H9 (cell line): ENCODE measurements at regions not wholly inside any gene's neighbourhood (a gene's known extent, or its start where the extent isn't known, plus 50 kb on each side); places are given as distances from the start of the nearest gene placed in this dataset.

Experiments
- DNase-seq: peaks from one replicate; pipeline ENCODE4 v3.0.0-alpha.2; 2017
- H2AFZ ChIP-seq: one replicate; pipeline ENCODE4 v1.6.1; 2013; ENCODE audit warnings: mild to moderate bottlenecking, low read length, control low read depth, moderate library complexity
- H2AK5ac ChIP-seq: 2 replicates; pipeline ENCODE4 v1.6.1; 2013; ENCODE audit warnings: low read length, control low read depth, mixed read lengths; ENCODE audit not compliant: insufficient read length
- H2BK120ac ChIP-seq: one replicate; pipeline ENCODE4 v1.6.1; 2013; ENCODE audit warnings: low read depth, mild to moderate bottlenecking, low read length, control low read depth, inconsistent platforms; ENCODE audit not compliant: poor library complexity, severe bottlenecking
- H2BK12ac ChIP-seq: 2 replicates; pipeline ENCODE4 v1.6.1; 2013; ENCODE audit warnings: low read length, control low read depth, mixed read lengths, low read depth; ENCODE audit not compliant: insufficient read length
- H2BK15ac ChIP-seq: 2 replicates; pipeline ENCODE4 v1.6.1; 2013; ENCODE audit warnings: low read depth, low read length, control low read depth
- H2BK20ac ChIP-seq: one replicate; pipeline ENCODE4 v1.6.1; 2013; ENCODE audit warnings: low read depth, mild to moderate bottlenecking, low read length, control low read depth, inconsistent platforms; ENCODE audit not compliant: poor library complexity, severe bottlenecking
- H2BK5ac ChIP-seq: 2 replicates; pipeline ENCODE4 v1.6.1; 2013; ENCODE audit warnings: low read length, control low read depth, mixed read lengths; ENCODE audit not compliant: insufficient read length
- H3K14ac ChIP-seq: 2 replicates; pipeline ENCODE4 v1.6.1; 2013; ENCODE audit warnings: low read length, control low read depth; ENCODE audit not compliant: insufficient read depth
- H3K18ac ChIP-seq: 2 replicates; pipeline ENCODE4 v1.6.1; 2013; ENCODE audit warnings: low read depth, mild to moderate bottlenecking, mixed read lengths, low read length, control low read depth; ENCODE audit not compliant: insufficient read length
- H3K23ac ChIP-seq: 2 replicates; pipeline ENCODE4 v1.6.1; 2013; ENCODE audit warnings: low read length, control low read depth, mixed read lengths, low read depth; ENCODE audit not compliant: insufficient read length
- H3K23me2 ChIP-seq: 2 replicates; pipeline ENCODE4 v1.6.1; 2013; ENCODE audit warnings: low read depth, mild to moderate bottlenecking, mixed read lengths, low read length, control low read depth; ENCODE audit not compliant: insufficient read length, poor library complexity, severe bottlenecking
- H3K27ac ChIP-seq: 2 replicates; pipeline ENCODE4 v1.5.1; 2013; ENCODE audit warnings: low read length, control low read depth, mixed read lengths, low read depth; ENCODE audit not compliant: insufficient read length
- H3K27me3 ChIP-seq: 2 replicates; pipeline ENCODE4 v1.6.1; 2013; ENCODE audit warnings: low read length, control low read depth, inconsistent platforms; ENCODE audit not compliant: insufficient read depth
- H3K4ac ChIP-seq: 2 replicates; pipeline ENCODE4 v1.6.1; 2013; ENCODE audit warnings: low read depth, mild to moderate bottlenecking, control low read depth, inconsistent platforms, low read length, moderate library complexity
- H3K4me1 ChIP-seq: 2 replicates; pipeline ENCODE4 v1.6.1; 2013; ENCODE audit warnings: low read length, control low read depth, inconsistent platforms; ENCODE audit not compliant: insufficient read depth
- H3K4me2 ChIP-seq: 2 replicates; pipeline ENCODE4 v1.6.1; 2013; ENCODE audit warnings: low read length, control low read depth, mixed read lengths; ENCODE audit not compliant: insufficient read length, insufficient read depth
- H3K56ac ChIP-seq: 2 replicates; pipeline ENCODE4 v1.6.1; 2013; ENCODE audit warnings: low read depth, mild to moderate bottlenecking, mixed read lengths, low read length, control low read depth; ENCODE audit not compliant: insufficient read length
- H3K79me1 ChIP-seq: 2 replicates; pipeline ENCODE4 v1.6.1; 2013; ENCODE audit warnings: low read depth, mild to moderate bottlenecking, moderate library complexity, low read length, control low read depth, inconsistent platforms; ENCODE audit not compliant: insufficient read depth, poor library complexity, severe bottlenecking
- H3K79me2 ChIP-seq: 2 replicates; pipeline ENCODE4 v1.6.1; 2013; ENCODE audit warnings: low read length, control low read depth, inconsistent platforms; ENCODE audit not compliant: insufficient read depth
- H3K9ac ChIP-seq: 2 replicates; pipeline ENCODE4 v1.6.1; 2013; ENCODE audit warnings: low read length, control low read depth, mixed read lengths; ENCODE audit not compliant: insufficient read length; ENCODE audit errors: extremely low read depth
- H3K9me3 ChIP-seq: one replicate; pipeline ENCODE4 v1.6.1; 2013; ENCODE audit warnings: low read depth, low read length, inconsistent platforms; ENCODE audit not compliant: control insufficient read depth
- H3T11ph ChIP-seq: one replicate; pipeline ENCODE4 v1.6.1; 2013; ENCODE audit warnings: mild to moderate bottlenecking, low read length, control low read depth, inconsistent platforms
- H4K20me1 ChIP-seq: one replicate; pipeline ENCODE4 v1.6.1; 2013; ENCODE audit not compliant: control insufficient read depth, insufficient read length, insufficient read depth
- H4K5ac ChIP-seq: 2 replicates; pipeline ENCODE4 v1.6.1; 2013; ENCODE audit warnings: low read depth, mild to moderate bottlenecking, mixed read lengths, low read length, control low read depth; ENCODE audit not compliant: insufficient read length
- H4K8ac ChIP-seq: replicated peaks from 2 replicates; pipeline ENCODE4 v1.6.1; 2013; ENCODE audit warnings: low read length, control low read depth, mixed read lengths, low read depth; ENCODE audit not compliant: insufficient read length
- H4K91ac ChIP-seq: 2 replicates; pipeline ENCODE4 v1.6.1; 2013; ENCODE audit warnings: low read depth, mild to moderate bottlenecking, moderate library complexity, mixed read lengths, low read length, control low read depth; ENCODE audit not compliant: insufficient read length
- H3K27ac Mint-ChIP-seq, 3 experiments: 2 replicates in 2 of 3; 3 replicates in 1 of 3; pipeline ENCODE4 v1.8.0; 2020 to 2021; ENCODE audit warnings: mixed read lengths in 3 of 3, mild to moderate bottlenecking in 1 of 3, moderate library complexity in 1 of 3
- H3K27me3 Mint-ChIP-seq: 2 replicates; pipeline ENCODE4 v1.8.0; 2021; ENCODE audit warnings: low read depth, mild to moderate bottlenecking, moderate library complexity, mixed read lengths
- H3K36me3 Mint-ChIP-seq, 3 experiments: 2 replicates in 2 of 3; 3 replicates in 1 of 3; pipeline ENCODE4 v1.8.0; 2020 to 2021; ENCODE audit warnings: low read depth in 3 of 3, mixed read lengths in 3 of 3; ENCODE audit not compliant: insufficient read depth in 1 of 3
- H3K4me1 Mint-ChIP-seq, 2 experiments: 2 replicates each; pipeline ENCODE4 v1.8.0; 2020; ENCODE audit warnings: mixed read lengths in 2 of 2
- H3K4me3 Mint-ChIP-seq, 2 experiments: 2 replicates in 1 of 2; 3 replicates in 1 of 2; pipeline ENCODE4 v1.8.0; 2020 to 2021; ENCODE audit warnings: mild to moderate bottlenecking in 2 of 2, mixed read lengths in 2 of 2, moderate library complexity in 1 of 2
- H3K9me3 Mint-ChIP-seq, 2 experiments: 2 replicates in 1 of 2; 3 replicates in 1 of 2; pipeline ENCODE4 v1.8.0; 2020; ENCODE audit warnings: mild to moderate bottlenecking in 2 of 2, mixed read lengths in 2 of 2, moderate library complexity in 1 of 2
- WGBS: extraction: QIAGEN DNeasy Blood & Tissue Kit; methylation state at CpG from one replicate; pipeline ENCODE4 v1.1.7; 2013; ENCODE audit warnings: missing lambda C conversion rate, low lambda C conversion rate, mixed read lengths; ENCODE audit not compliant: insufficient read length; ENCODE audit errors: extremely low coverage; 5-methylcytosine and 5-hydroxymethylcytosine counted together
- TF ChIP-seq, protein P1 (sequence below): fragments of 200-600 bp; sonication (generic); conservative IDR thresholded peaks from 3 replicates; pipeline ENCODE4 v1.8.0; 2021; ENCODE audit warnings: antibody characterized with exemption, mild to moderate bottlenecking

DNA sequence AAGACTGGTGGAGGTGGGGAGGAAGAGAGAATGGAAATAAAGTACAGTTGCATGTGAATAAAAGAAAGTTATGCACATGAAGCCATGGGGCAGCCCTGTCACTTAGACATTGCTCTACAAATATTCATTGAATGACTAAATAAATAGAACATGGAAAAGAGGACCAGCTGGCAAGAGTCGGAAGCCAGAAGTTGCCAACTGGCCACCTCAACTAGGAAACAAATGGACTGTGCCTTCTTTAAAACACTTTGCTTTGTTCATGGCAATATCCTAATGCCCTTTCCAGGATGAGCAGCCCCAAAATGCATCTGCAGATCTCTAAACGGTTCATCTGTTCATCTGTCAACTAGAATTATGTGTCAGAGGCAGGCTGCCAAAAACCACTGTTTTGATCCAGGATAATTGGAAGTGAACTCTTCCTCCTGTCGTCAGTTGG lies 157.3 kb downstream of the NOC3L start:
- Histone ChIP-seq H2BK5ac (no peak overlapping the region), H2AK5ac (no peak overlapping the region), H2BK12ac (no peak overlapping the region), H3K27me3 (no peaks in the 10 kb centered on the region), H3K56ac (no peak overlapping the region), H3K79me2 (no peaks in the 10 kb centered on the region), H3K4me2 (no peak overlapping the region), H4K8ac (no peak overlapping the region), H4K20me1 (no peaks in the 10 kb centered on the region), H3T11ph (no peak overlapping the region), H3K23ac (no peak overlapping the region), H3K14ac (no peak overlapping the region), H3K9ac (no peak overlapping the region), H2BK15ac (no peak overlapping the region), H3K27ac (no peak overlapping the region), H2BK120ac (no peak overlapping the region), H2BK20ac (no peak overlapping the region), H3K4me1 (no peaks in the 10 kb centered on the region; the same call in 1 of the 2 replicates), H3K18ac (no peak overlapping the region), H3K79me1 (no peaks in the 10 kb centered on the region), H3K4ac (no peak overlapping the region), H2AFZ (no peak overlapping the region), H4K5ac (no peak overlapping the region), H3K23me2 (no peaks in the 10 kb centered on the region), H3K9me3 (no peaks in the 10 kb centered on the region), H4K91ac (no peak overlapping the region)
- WGBS: no CpG with 5 or more reads among the region's 3 CpGs
- peaks cover 0 to 1% of the 10 kb centered on the region in 2 experiments; a peak in 2 of 5 replicates for H3K9me3 Mint-ChIP-seq
- H3K36me3 Mint-ChIP-seq: no peaks in the 10 kb centered on the region; a peak in 2 of 7 replicates
- no peaks in the 10 kb centered on the region; the same call in 1 of the 2 replicates for H3K27me3 Mint-ChIP-seq
- H3K27ac Mint-ChIP-seq: no peak overlapping the region
- peaks cover 5 to 9% of the 10 kb centered on the region in 2 experiments for H3K4me1 Mint-ChIP-seq
- H3K4me3 Mint-ChIP-seq: no peak overlapping the region
- no peak for DNase-seq
- TF ChIP-seq, protein P1, sequence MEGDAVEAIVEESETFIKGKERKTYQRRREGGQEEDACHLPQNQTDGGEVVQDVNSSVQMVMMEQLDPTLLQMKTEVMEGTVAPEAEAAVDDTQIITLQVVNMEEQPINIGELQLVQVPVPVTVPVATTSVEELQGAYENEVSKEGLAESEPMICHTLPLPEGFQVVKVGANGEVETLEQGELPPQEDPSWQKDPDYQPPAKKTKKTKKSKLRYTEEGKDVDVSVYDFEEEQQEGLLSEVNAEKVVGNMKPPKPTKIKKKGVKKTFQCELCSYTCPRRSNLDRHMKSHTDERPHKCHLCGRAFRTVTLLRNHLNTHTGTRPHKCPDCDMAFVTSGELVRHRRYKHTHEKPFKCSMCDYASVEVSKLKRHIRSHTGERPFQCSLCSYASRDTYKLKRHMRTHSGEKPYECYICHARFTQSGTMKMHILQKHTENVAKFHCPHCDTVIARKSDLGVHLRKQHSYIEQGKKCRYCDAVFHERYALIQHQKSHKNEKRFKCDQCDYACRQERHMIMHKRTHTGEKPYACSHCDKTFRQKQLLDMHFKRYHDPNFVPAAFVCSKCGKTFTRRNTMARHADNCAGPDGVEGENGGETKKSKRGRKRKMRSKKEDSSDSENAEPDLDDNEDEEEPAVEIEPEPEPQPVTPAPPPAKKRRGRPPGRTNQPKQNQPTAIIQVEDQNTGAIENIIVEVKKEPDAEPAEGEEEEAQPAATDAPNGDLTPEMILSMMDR: no peak
